Stimulated activated CD8-positive, alpha-beta memory T cell treated with anti-CD3 and anti-CD28 coated beads, Interleukin-4, amount 100 ng/mL, for 24 hours (primary cell): ENCODE measurements at regions not wholly inside any gene's neighbourhood (a gene's known extent, or its start where the extent isn't known, plus 50 kb on each side); places are given as distances from the start of the nearest gene placed in this dataset.
"Not testable (repeated sequence)": the region's sequence is repeated elsewhere in the genome, so short reads cannot be mapped to it uniquely, and the experiment has no call there.

Experiments
- DNase-seq: peaks from one replicate; pipeline ENCODE4 v3.0.0-alpha.2; 2020; ENCODE audit warnings: low read depth

- DNase-seq = no peak
Observed at GRCh38 chr1:238443687-238444086, 553.0 kb upstream of the ZP4 start.

- DNase-seq = no peak
Observed at GRCh38 chr1:238439511-238439910, 548.8 kb upstream of the ZP4 start.

GRCh38 chr1:238438311-238439270 is 547.9 kb upstream of the ZP4 start:
- no peak for DNase-seq

- not testable (repeated sequence) for DNase-seq
Observed at GRCh38 chr1:238429703-238430102, 539.0 kb upstream of the ZP4 start.

GRCh38 chr1:238419209-238419608 is 528.5 kb upstream of the ZP4 start:
- no peak for DNase-seq

GRCh38 chr1:238409932-238410331 is 519.2 kb upstream of the ZP4 start:
- no peak for DNase-seq

DNA sequence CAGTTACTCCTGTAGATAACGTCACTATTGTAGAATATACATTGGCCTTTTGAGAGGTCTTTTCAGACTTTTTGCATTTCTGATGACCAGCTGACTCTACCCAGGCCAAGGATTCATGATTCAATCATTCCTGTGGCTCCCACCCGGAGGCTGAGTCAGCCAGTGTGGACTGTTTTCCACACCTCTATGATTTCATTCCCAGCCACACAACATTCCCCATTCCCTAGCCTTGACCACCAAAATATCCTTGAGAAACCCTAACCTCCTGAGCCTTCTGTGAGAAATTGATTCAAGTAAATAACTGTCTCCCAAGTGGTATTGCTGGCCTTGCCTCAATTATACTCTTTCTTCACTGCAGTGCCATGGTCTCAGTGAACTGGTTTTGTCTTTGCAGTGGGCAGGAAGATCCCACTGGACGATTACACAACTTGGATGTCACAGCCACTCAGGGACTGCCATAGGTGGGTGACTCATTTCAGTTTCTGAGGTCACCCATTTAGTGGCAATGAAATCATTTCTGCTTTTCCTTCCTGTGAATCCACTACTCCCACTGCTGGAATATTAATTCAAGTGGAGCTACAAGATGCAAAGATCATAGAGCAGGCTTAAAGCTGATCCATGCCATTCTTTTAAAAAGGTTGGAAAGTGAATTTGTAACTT is 518.6 kb upstream of the ZP4 start:
- DNase-seq = no peak

- no peak for DNase-seq
Observed at GRCh38 chr1:238408737-238409136, 518.0 kb upstream of the ZP4 start.

GRCh38 chr1:238406098-238406860 is 515.6 kb upstream of the ZP4 start:
- DNase-seq = no peak

- DNase-seq = no peak
Observed at GRCh38 chr1:238404921-238405320, 514.2 kb upstream of the ZP4 start.

GRCh38 chr1:238404481-238404880 is 513.8 kb upstream of the ZP4 start:
- DNase-seq = no peak

GRCh38 chr1:238401144-238401543 is 510.4 kb upstream of the ZP4 start:
- no peak for DNase-seq

GRCh38 chr1:238399558-238399957 is 508.8 kb upstream of the ZP4 start:
- no peak for DNase-seq

- no peak for DNase-seq
Observed at GRCh38 chr1:238396140-238396539, 505.4 kb upstream of the ZP4 start.

DNA sequence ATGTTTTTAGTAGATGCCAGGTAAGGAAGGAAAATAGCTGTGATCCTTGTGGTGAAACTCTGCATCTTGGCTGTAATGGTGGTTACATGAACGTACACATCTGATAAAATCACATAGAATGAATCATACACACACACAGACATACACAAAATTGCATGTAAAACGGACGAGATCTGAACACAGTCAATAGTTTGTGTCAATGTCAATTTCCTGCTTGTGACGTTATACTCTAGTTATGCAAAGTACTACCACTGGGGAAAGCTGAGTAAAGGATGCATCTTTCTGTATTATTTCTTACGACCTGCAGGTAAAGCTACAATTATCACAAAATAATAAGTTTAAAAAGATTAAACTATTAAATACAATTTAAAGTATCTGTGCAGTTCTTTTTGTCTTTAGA is 493.7 kb upstream of the ZP4 start:
- no peak for DNase-seq

GRCh38 chr1:238380167-238380566 is 489.4 kb upstream of the ZP4 start:
- DNase-seq = no peak

DNA sequence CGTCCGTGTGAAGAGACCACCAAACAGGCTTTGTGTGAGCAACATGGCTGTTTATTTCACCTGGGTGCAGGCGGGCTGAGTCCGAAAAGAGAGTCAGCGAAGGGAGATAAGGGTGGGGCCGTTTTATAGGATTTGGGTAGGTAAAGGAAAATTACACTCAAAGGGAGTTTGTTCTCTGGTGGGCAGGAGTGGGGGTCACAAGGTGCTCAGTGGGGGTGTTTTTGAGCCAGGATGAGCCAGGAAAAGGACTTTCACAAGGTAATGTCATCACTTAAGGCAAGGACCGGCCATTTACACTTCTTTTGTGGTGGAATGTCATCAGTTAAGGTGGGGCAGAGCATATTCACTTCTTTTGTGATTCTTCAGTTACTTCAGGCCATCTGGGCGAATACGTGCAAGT is 488.7 kb upstream of the ZP4 start:
- not testable (repeated sequence) for DNase-seq

- DNase-seq = no peak
Observed at GRCh38 chr1:238377280-238377919, 486.7 kb upstream of the ZP4 start.

DNA sequence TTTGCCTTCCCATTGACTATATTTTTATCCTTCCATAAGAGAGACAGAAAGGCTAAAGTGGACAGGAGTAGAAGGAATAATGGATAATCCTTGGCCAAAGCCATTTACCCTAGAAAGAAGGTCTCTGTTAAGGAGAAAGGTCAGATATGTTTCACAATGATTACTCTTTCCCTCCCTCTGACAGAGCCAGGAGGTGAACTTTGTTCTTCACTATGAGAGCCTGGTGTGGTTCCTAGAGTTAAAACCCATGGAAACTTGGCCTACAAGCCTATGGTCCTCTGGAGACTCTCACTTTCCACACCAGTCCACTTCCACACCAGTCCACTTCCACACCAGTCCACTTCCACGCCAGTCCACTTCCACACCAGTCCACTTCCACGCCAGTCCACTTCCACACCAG is 479.9 kb upstream of the ZP4 start:
- DNase-seq = no peak

DNA sequence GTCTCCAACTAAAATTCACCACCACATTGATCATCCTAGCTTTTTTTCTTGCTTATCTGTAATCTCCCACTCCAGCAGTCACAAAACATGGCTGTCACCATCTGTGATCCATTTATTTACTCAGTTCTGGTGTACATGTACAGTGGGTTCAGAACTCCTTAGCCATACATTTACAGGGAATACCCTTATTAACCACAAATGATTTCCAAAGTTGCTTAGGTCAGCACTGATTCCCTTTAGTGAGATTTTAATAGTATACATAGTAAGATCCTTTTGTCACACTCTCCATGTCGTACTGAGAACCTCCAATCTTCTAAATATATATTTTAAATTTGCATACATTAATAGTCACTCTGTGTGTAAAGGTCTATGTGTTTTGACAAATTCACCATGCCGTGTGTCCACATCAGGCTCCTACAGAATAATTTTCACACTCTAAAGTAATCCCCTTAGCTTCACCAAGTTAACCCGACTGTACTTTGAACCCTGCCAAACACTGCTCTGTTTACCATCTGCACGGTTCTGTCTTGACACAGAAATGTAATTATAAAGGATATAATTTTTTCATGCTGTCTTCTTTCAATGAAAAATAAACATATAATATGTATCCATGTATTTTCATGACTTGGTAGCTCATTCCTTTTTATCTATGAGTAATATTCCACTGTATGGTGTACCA is 473.6 kb upstream of the ZP4 start:
- DNase-seq = no peak

GRCh38 chr1:238360474-238360873 is 469.8 kb upstream of the ZP4 start:
- no peak for DNase-seq

DNA sequence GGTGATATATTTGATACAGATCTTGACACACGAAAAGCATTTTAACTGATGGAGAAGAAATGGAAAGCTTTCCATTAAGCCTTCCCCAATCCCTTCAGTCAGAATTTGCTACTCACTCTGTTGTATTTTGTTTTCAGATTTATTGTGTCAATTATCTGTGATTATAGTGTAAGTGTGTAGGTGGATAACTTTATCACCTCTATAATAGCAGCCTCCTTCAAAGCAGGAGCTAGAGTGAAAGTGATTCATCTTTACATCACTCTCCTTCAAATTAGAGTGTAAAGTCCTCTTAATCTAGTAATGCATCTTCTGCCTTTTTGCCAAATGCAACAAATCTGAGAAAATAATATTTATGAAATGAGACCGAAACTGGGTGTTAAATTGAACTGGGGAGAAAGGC is 459.7 kb upstream of the ZP4 start:
- no peak for DNase-seq
